ENCODE measurements at regions not wholly inside any gene's neighbourhood (a gene's known extent, or its start where the extent isn't known, plus 50 kb on each side); places are given as distances from the start of the nearest gene placed in this dataset.
A peak's percentile ranks its signal among the peaks of the same experiment; 100 is the strongest.

GRCh38 chr14:76971549-76971948, 57.0 kb downstream of the IRF2BPL start:
- H3K4me3 Mint-ChIP-seq, result no peak overlapping the region
- Histone ChIP-seq H3K36me3 (ENCODE audit: insufficient read depth) (no peaks in the 10 kb centered on the region), H3F3A (replicated peaks; ENCODE audit: low read depth) (peaks cover 19% of the 10 kb centered on the region; the same call in 1 of the 2 replicates), H3K4me3 (no peak overlapping the region), H3K4me1 (ENCODE audit: insufficient read depth) (peaks cover 16% of the 10 kb centered on the region), H3K79me2 (replicated peaks; ENCODE audit: insufficient read depth) (no peaks in the 10 kb centered on the region), H3K27ac (ENCODE audit: low read depth) (no peak overlapping the region), H3K9me2 (ENCODE audit: insufficient read depth) (no peaks in the 10 kb centered on the region), H4K20me1 (replicated peaks; ENCODE audit: insufficient read depth) (no peaks in the 10 kb centered on the region), H2AFZ (peak overlapping the region; percentile 25; the same call in 1 of the 2 replicates), H3K27me3 (ENCODE audit: insufficient read depth) (no peaks in the 10 kb centered on the region), H3K4me2 (no peak overlapping the region)
- no peak for ATAC-seq
- no peaks in the 10 kb centered on the region for H3K9me3 Mint-ChIP-seq
- peaks cover 18% of the 10 kb centered on the region for H3K27me3 Mint-ChIP-seq (ENCODE audit: insufficient read depth, low read depth, poor library complexity)
- no peak for DNase-seq (ENCODE audit: low spot score)
- TF ChIP-seq NANOG (IDR thresholded peaks at IDR 0.05; ENCODE audit: borderline replicate concordance) (no peak), JUNB (IDR thresholded peaks at IDR 0.05; ENCODE audit: unreplicated experiment) (no peak), POLR2AphosphoS5 (IDR thresholded peaks at IDR 0.05; ENCODE audit: low read depth) (no peak), ETS1 (IDR thresholded peaks at IDR 0.05) (no peak), STAT1 (IDR thresholded peaks at IDR 0.05; ENCODE audit: unreplicated experiment) (no peak), ZNF462 (CRISPR knock-in tag; IDR thresholded peaks at IDR 0.05) (no peak), CTCF (conservative IDR thresholded peaks at IDR 0.05; ENCODE audit: low read depth in 2 of 2) (no peak), ZNF331 (CRISPR knock-in tag; IDR thresholded peaks at IDR 0.05; ENCODE audit: low read depth) (no peak), REST (IDR thresholded peaks at IDR 0.05; ENCODE audit: unreplicated experiment) (no peak), EZH2 (IDR thresholded peaks at IDR 0.05; ENCODE audit: low read depth, unreplicated experiment) (no peak), EZH2phosphoT487 (IDR thresholded peaks at IDR 0.05; ENCODE audit: unreplicated experiment) (no peak), ZNF114 (CRISPR knock-in tag; IDR thresholded peaks at IDR 0.05) (no peak), CREB1 (CRISPR knock-in tag; IDR thresholded peaks at IDR 0.05; ENCODE audit: low read depth) (no peak)
- no peak overlapping the region for H3K27ac Mint-ChIP-seq
- peaks cover 36% of the 10 kb centered on the region for H3K4me1 Mint-ChIP-seq
- no peaks in the 10 kb centered on the region for H3K36me3 Mint-ChIP-seq (ENCODE audit: low read depth)
